ENCODE measurements at regions not wholly inside any gene's neighbourhood (a gene's known extent, or its start where the extent isn't known, plus 50 kb on each side); places are given as distances from the start of the nearest gene placed in this dataset.

DNA sequence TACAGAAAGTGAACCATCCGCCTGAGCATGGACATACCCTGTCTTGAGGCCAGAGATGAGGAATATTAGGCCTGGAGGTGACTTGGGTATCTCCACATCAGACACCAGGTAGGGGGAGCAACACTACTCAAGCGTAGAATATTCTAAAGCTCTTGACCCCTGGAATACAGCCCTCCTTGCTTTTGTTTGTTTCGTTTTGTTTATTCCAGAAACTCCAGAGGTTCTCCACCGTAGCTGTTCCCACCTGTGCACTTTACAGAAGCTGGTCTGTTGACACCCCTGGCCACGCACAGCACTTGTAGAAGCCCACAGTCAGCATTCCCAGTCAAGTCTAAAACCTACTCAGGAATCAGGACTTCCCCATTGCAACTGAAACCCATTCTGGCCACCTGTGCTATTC lies 139.6 kb upstream of the NEBL start:
- no peak overlapping the region for H2AK5ac ChIP-seq (ENCODE audit: low read depth, low read length)
- DNase-seq (ENCODE audit: low read depth in 1 of 2, low spot score in 2 of 2) (no peak), FAIRE-seq (no peak)
- H2BK5ac ChIP-seq (ENCODE audit: low read depth, low read length), result no peak overlapping the region
- no peaks in the 10 kb centered on the region for H3K27me3 ChIP-seq (replicated peaks in 1 of 4; ENCODE audit: control insufficient read depth in 3 of 4, extremely low read depth in 1 of 4, insufficient read depth in 3 of 4, low read length in 3 of 4)
- H3K9ac ChIP-seq (replicated peaks in 1 of 4; ENCODE audit: extremely low read depth in 1 of 4, low read depth in 3 of 4, low read length in 3 of 4), result no peak overlapping the region
- no peaks in the 10 kb centered on the region for H3K36me3 ChIP-seq (ENCODE audit: control insufficient read depth in 2 of 4, insufficient read depth in 4 of 4, low read length in 3 of 4)
- ChIA-PET POLR2A (ENCODE audit: partially characterized antibody) (no interaction called here), CTCF (ENCODE audit: partially characterized antibody) (interaction anchor here (1.6 to 1.8 kb wide), 2 partner anchors 15 to 17 kb away, joined by 8 to 9 read pairs; no protein-coding TSS in a partner anchor)
- H3K56ac ChIP-seq (replicated peaks; ENCODE audit: insufficient read length, low read depth, low read length), result no peak overlapping the region
- H3K27ac ChIP-seq (ENCODE audit: low read depth, low read length), result no peak overlapping the region
- H3K4me3 ChIP-seq (ENCODE audit: extremely low read depth in 1 of 4, insufficient read depth in 2 of 4, low read depth in 3 of 4, low read length in 4 of 4), result no peak overlapping the region
- H4K5ac ChIP-seq (ENCODE audit: insufficient read length, low read depth, low read length), result no peak overlapping the region
- H3K4me1 ChIP-seq (replicated peaks in 1 of 4; ENCODE audit: control insufficient read depth in 3 of 4, insufficient read depth in 4 of 4, low read length in 3 of 4), result no peaks in the 10 kb centered on the region
- no peak overlapping the region for H4K91ac ChIP-seq (replicated peaks; ENCODE audit: insufficient read length, low read length)
- no peak overlapping the region for H2BK20ac ChIP-seq (ENCODE audit: low read length)
- H4K8ac ChIP-seq (ENCODE audit: extremely low read depth, insufficient read depth, low read length), result no peak overlapping the region
- H2AFZ ChIP-seq (ENCODE audit: low read length), result no peak overlapping the region
- H3K14ac ChIP-seq (ENCODE audit: insufficient read length), result no peak overlapping the region
- H3K23ac ChIP-seq (ENCODE audit: insufficient read length), result no peak overlapping the region
- H3K79me1 ChIP-seq (ENCODE audit: low read depth, low read length), result no peaks in the 10 kb centered on the region; the same call in none of the 2 replicates
- TF ChIP-seq CHD1 (IDR thresholded peaks at IDR 0.05; ENCODE audit: low read depth, low read length), result no peak
- TF ChIP-seq SIRT6 (IDR thresholded peaks at IDR 0.05; ENCODE audit: low read length), result no peak
- TF ChIP-seq CHD2 (IDR thresholded peaks at IDR 0.05; ENCODE audit: low read length), result no peak
- no peak for TF ChIP-seq SIX5 (IDR thresholded peaks at IDR 0.05; ENCODE audit: low read depth, low read length)
- no peak for TF ChIP-seq ZNF274 (IDR thresholded peaks at IDR 0.05; ENCODE audit: borderline replicate concordance, extremely low read depth, low read length)
- TF ChIP-seq, protein P1, sequence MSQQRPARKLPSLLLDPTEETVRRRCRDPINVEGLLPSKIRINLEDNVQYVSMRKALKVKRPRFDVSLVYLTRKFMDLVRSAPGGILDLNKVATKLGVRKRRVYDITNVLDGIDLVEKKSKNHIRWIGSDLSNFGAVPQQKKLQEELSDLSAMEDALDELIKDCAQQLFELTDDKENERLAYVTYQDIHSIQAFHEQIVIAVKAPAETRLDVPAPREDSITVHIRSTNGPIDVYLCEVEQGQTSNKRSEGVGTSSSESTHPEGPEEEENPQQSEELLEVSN (IDR thresholded peaks at IDR 0.05), result no peak
- TF ChIP-seq, protein P2, sequence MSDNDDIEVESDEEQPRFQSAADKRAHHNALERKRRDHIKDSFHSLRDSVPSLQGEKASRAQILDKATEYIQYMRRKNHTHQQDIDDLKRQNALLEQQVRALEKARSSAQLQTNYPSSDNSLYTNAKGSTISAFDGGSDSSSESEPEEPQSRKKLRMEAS (IDR thresholded peaks at IDR 0.05), result no peak
- no peak for TF ChIP-seq JUN (IDR thresholded peaks at IDR 0.05; ENCODE audit: low read depth, low read length)
- no peak for TF ChIP-seq RXRA (IDR thresholded peaks at IDR 0.05; ENCODE audit: insufficient read depth, low read depth, low read length)
- TF ChIP-seq EZH2 (IDR thresholded peaks at IDR 0.05; ENCODE audit: low read depth, low read length, severe bottlenecking), result no peak
- H3K23me2 ChIP-seq (ENCODE audit: low read depth, low read length), result no peaks in the 10 kb centered on the region
- 81% methylated on average over 5 of the region's 5 CpGs; no CpG with 5 or more reads in 1 of the 2 experiments for WGBS, 2 experiments (ENCODE audit: extremely low coverage in 1 of 2, insufficient coverage in 1 of 2, insufficient read length in 1 of 2, insufficient replicate concordance in 2 of 2, low coverage in 1 of 2, low lambda C conversion rate in 2 of 2, missing lambda C conversion rate in 1 of 2)
- H3K4ac ChIP-seq (replicated peaks; ENCODE audit: insufficient read length, low read depth, low read length), result no peak overlapping the region
- no peaks in the 10 kb centered on the region for H3K9me3 ChIP-seq (ENCODE audit: insufficient read depth in 2 of 2, low read depth in 1 of 2, low read length in 1 of 2)
- no peak overlapping the region for H2BK12ac ChIP-seq (ENCODE audit: low read depth, low read length)
- no peak overlapping the region for H2BK15ac ChIP-seq (ENCODE audit: low read length)
- H4K20me1 ChIP-seq (replicated peaks in 1 of 2; ENCODE audit: control insufficient read depth in 1 of 2, insufficient read depth in 2 of 2, low read length in 2 of 2), result no peaks in the 10 kb centered on the region
- H3K79me2 ChIP-seq (ENCODE audit: control insufficient read depth in 1 of 2, insufficient read depth in 2 of 2, low read length in 2 of 2), result no peaks in the 10 kb centered on the region
- H2BK120ac ChIP-seq (replicated peaks; ENCODE audit: low read depth, low read length), result no peak overlapping the region
- H3K18ac ChIP-seq (ENCODE audit: extremely low read depth, low read length), result no peak overlapping the region
- H3K4me2 ChIP-seq (ENCODE audit: insufficient read depth in 1 of 2, low read depth in 2 of 2, low read length in 2 of 2), result no peak overlapping the region
